H9 (cell line): ENCODE measurements at regions not wholly inside any gene's neighbourhood (a gene's known extent, or its start where the extent isn't known, plus 50 kb on each side); places are given as distances from the start of the nearest gene placed in this dataset.

ENCODE experiments used
- DNase-seq: peaks from one replicate; pipeline ENCODE4 v3.0.0-alpha.2; 2017
- H2AFZ ChIP-seq: one replicate; pipeline ENCODE4 v1.6.1; 2013; ENCODE audit warnings: mild to moderate bottlenecking, low read length, control low read depth, moderate library complexity
- H2AK5ac ChIP-seq: 2 replicates; pipeline ENCODE4 v1.6.1; 2013; ENCODE audit warnings: low read length, control low read depth, mixed read lengths; ENCODE audit not compliant: insufficient read length
- H2BK120ac ChIP-seq: one replicate; pipeline ENCODE4 v1.6.1; 2013; ENCODE audit warnings: low read depth, mild to moderate bottlenecking, low read length, control low read depth, inconsistent platforms; ENCODE audit not compliant: poor library complexity, severe bottlenecking
- H2BK12ac ChIP-seq: 2 replicates; pipeline ENCODE4 v1.6.1; 2013; ENCODE audit warnings: low read length, control low read depth, mixed read lengths, low read depth; ENCODE audit not compliant: insufficient read length
- H2BK15ac ChIP-seq: 2 replicates; pipeline ENCODE4 v1.6.1; 2013; ENCODE audit warnings: low read depth, low read length, control low read depth
- H2BK20ac ChIP-seq: one replicate; pipeline ENCODE4 v1.6.1; 2013; ENCODE audit warnings: low read depth, mild to moderate bottlenecking, low read length, control low read depth, inconsistent platforms; ENCODE audit not compliant: poor library complexity, severe bottlenecking
- H2BK5ac ChIP-seq: 2 replicates; pipeline ENCODE4 v1.6.1; 2013; ENCODE audit warnings: low read length, control low read depth, mixed read lengths; ENCODE audit not compliant: insufficient read length
- H3K14ac ChIP-seq: 2 replicates; pipeline ENCODE4 v1.6.1; 2013; ENCODE audit warnings: low read length, control low read depth; ENCODE audit not compliant: insufficient read depth
- H3K18ac ChIP-seq: 2 replicates; pipeline ENCODE4 v1.6.1; 2013; ENCODE audit warnings: low read depth, mild to moderate bottlenecking, mixed read lengths, low read length, control low read depth; ENCODE audit not compliant: insufficient read length
- H3K23ac ChIP-seq: 2 replicates; pipeline ENCODE4 v1.6.1; 2013; ENCODE audit warnings: low read length, control low read depth, mixed read lengths, low read depth; ENCODE audit not compliant: insufficient read length
- H3K23me2 ChIP-seq: 2 replicates; pipeline ENCODE4 v1.6.1; 2013; ENCODE audit warnings: low read depth, mild to moderate bottlenecking, mixed read lengths, low read length, control low read depth; ENCODE audit not compliant: insufficient read length, poor library complexity, severe bottlenecking
- H3K27ac ChIP-seq: 2 replicates; pipeline ENCODE4 v1.5.1; 2013; ENCODE audit warnings: low read length, control low read depth, mixed read lengths, low read depth; ENCODE audit not compliant: insufficient read length
- H3K27me3 ChIP-seq: 2 replicates; pipeline ENCODE4 v1.6.1; 2013; ENCODE audit warnings: low read length, control low read depth, inconsistent platforms; ENCODE audit not compliant: insufficient read depth
- H3K4ac ChIP-seq: 2 replicates; pipeline ENCODE4 v1.6.1; 2013; ENCODE audit warnings: low read depth, mild to moderate bottlenecking, control low read depth, inconsistent platforms, low read length, moderate library complexity
- H3K4me1 ChIP-seq: 2 replicates; pipeline ENCODE4 v1.6.1; 2013; ENCODE audit warnings: low read length, control low read depth, inconsistent platforms; ENCODE audit not compliant: insufficient read depth
- H3K4me2 ChIP-seq: 2 replicates; pipeline ENCODE4 v1.6.1; 2013; ENCODE audit warnings: low read length, control low read depth, mixed read lengths; ENCODE audit not compliant: insufficient read length, insufficient read depth
- H3K56ac ChIP-seq: 2 replicates; pipeline ENCODE4 v1.6.1; 2013; ENCODE audit warnings: low read depth, mild to moderate bottlenecking, mixed read lengths, low read length, control low read depth; ENCODE audit not compliant: insufficient read length
- H3K79me1 ChIP-seq: 2 replicates; pipeline ENCODE4 v1.6.1; 2013; ENCODE audit warnings: low read depth, mild to moderate bottlenecking, moderate library complexity, low read length, control low read depth, inconsistent platforms; ENCODE audit not compliant: insufficient read depth, poor library complexity, severe bottlenecking
- H3K79me2 ChIP-seq: 2 replicates; pipeline ENCODE4 v1.6.1; 2013; ENCODE audit warnings: low read length, control low read depth, inconsistent platforms; ENCODE audit not compliant: insufficient read depth
- H3K9ac ChIP-seq: 2 replicates; pipeline ENCODE4 v1.6.1; 2013; ENCODE audit warnings: low read length, control low read depth, mixed read lengths; ENCODE audit not compliant: insufficient read length; ENCODE audit errors: extremely low read depth
- H3K9me3 ChIP-seq: one replicate; pipeline ENCODE4 v1.6.1; 2013; ENCODE audit warnings: low read depth, low read length, inconsistent platforms; ENCODE audit not compliant: control insufficient read depth
- H3T11ph ChIP-seq: one replicate; pipeline ENCODE4 v1.6.1; 2013; ENCODE audit warnings: mild to moderate bottlenecking, low read length, control low read depth, inconsistent platforms
- H4K20me1 ChIP-seq: one replicate; pipeline ENCODE4 v1.6.1; 2013; ENCODE audit not compliant: control insufficient read depth, insufficient read length, insufficient read depth
- H4K5ac ChIP-seq: 2 replicates; pipeline ENCODE4 v1.6.1; 2013; ENCODE audit warnings: low read depth, mild to moderate bottlenecking, mixed read lengths, low read length, control low read depth; ENCODE audit not compliant: insufficient read length
- H4K8ac ChIP-seq: replicated peaks from 2 replicates; pipeline ENCODE4 v1.6.1; 2013; ENCODE audit warnings: low read length, control low read depth, mixed read lengths, low read depth; ENCODE audit not compliant: insufficient read length
- H4K91ac ChIP-seq: 2 replicates; pipeline ENCODE4 v1.6.1; 2013; ENCODE audit warnings: low read depth, mild to moderate bottlenecking, moderate library complexity, mixed read lengths, low read length, control low read depth; ENCODE audit not compliant: insufficient read length
- H3K27ac Mint-ChIP-seq, 3 experiments: 2 replicates in 2 of 3; 3 replicates in 1 of 3; pipeline ENCODE4 v1.8.0; 2020 to 2021; ENCODE audit warnings: mixed read lengths in 3 of 3, mild to moderate bottlenecking in 1 of 3, moderate library complexity in 1 of 3
- H3K27me3 Mint-ChIP-seq: 2 replicates; pipeline ENCODE4 v1.8.0; 2021; ENCODE audit warnings: low read depth, mild to moderate bottlenecking, moderate library complexity, mixed read lengths
- H3K36me3 Mint-ChIP-seq, 3 experiments: 2 replicates in 2 of 3; 3 replicates in 1 of 3; pipeline ENCODE4 v1.8.0; 2020 to 2021; ENCODE audit warnings: low read depth in 3 of 3, mixed read lengths in 3 of 3; ENCODE audit not compliant: insufficient read depth in 1 of 3
- H3K4me1 Mint-ChIP-seq, 2 experiments: 2 replicates each; pipeline ENCODE4 v1.8.0; 2020; ENCODE audit warnings: mixed read lengths in 2 of 2
- H3K4me3 Mint-ChIP-seq, 2 experiments: 2 replicates in 1 of 2; 3 replicates in 1 of 2; pipeline ENCODE4 v1.8.0; 2020 to 2021; ENCODE audit warnings: mild to moderate bottlenecking in 2 of 2, mixed read lengths in 2 of 2, moderate library complexity in 1 of 2
- H3K9me3 Mint-ChIP-seq, 2 experiments: 2 replicates in 1 of 2; 3 replicates in 1 of 2; pipeline ENCODE4 v1.8.0; 2020; ENCODE audit warnings: mild to moderate bottlenecking in 2 of 2, mixed read lengths in 2 of 2, moderate library complexity in 1 of 2
- CTCF ChIP-seq: fragments of 200-600 bp; sonication (generic); conservative IDR thresholded peaks from 3 replicates; pipeline ENCODE4 v1.8.0; 2021; ENCODE audit warnings: antibody characterized with exemption, mild to moderate bottlenecking
- WGBS: extraction: QIAGEN DNeasy Blood & Tissue Kit; methylation state at CpG from one replicate; pipeline ENCODE4 v1.1.7; 2013; ENCODE audit warnings: missing lambda C conversion rate, low lambda C conversion rate, mixed read lengths; ENCODE audit not compliant: insufficient read length; ENCODE audit errors: extremely low coverage; 5-methylcytosine and 5-hydroxymethylcytosine counted together

- no peak overlapping the region for H3K27ac ChIP-seq
- H4K20me1 ChIP-seq: no peaks in the 10 kb centered on the region
- H2BK15ac ChIP-seq: no peak overlapping the region
- H3K9ac ChIP-seq: no peak overlapping the region
- peaks cover 10 to 11% of the 10 kb centered on the region in 2 experiments for H3K4me1 Mint-ChIP-seq
- no peak overlapping the region for H3K4me2 ChIP-seq
- H4K8ac ChIP-seq: no peak overlapping the region
- H2BK20ac ChIP-seq: no peak overlapping the region
- no peak overlapping the region for H2AFZ ChIP-seq
- no peak overlapping the region for H3T11ph ChIP-seq
- no peak for TF ChIP-seq CTCF
- no peak overlapping the region for H3K27ac Mint-ChIP-seq
- DNase-seq: no peak
- H2BK12ac ChIP-seq: no peak overlapping the region
- H3K9me3 ChIP-seq: no peaks in the 10 kb centered on the region
- no peak overlapping the region for H3K4me3 Mint-ChIP-seq
- H3K56ac ChIP-seq: no peak overlapping the region
- no peaks in the 10 kb centered on the region for H3K23me2 ChIP-seq
- peaks cover 5% of the 10 kb centered on the region; the same call in 1 of the 2 replicates for H3K27me3 Mint-ChIP-seq
- H2BK5ac ChIP-seq: no peak overlapping the region
- H3K18ac ChIP-seq: no peak overlapping the region
- H3K36me3 Mint-ChIP-seq: no peaks in the 10 kb centered on the region; a peak in 1 of 7 replicates
- H3K79me1 ChIP-seq: no peaks in the 10 kb centered on the region
- no peak overlapping the region for H2AK5ac ChIP-seq
- no peak overlapping the region for H4K91ac ChIP-seq
- H3K9me3 Mint-ChIP-seq: peaks cover 0 to under 1% of the 10 kb centered on the region in 2 experiments; a peak in 2 of 5 replicates
- H4K5ac ChIP-seq: no peak overlapping the region
- no peaks in the 10 kb centered on the region for H3K27me3 ChIP-seq
- H3K23ac ChIP-seq: no peak overlapping the region
- H3K4me1 ChIP-seq: no peaks in the 10 kb centered on the region
- H2BK120ac ChIP-seq: no peak overlapping the region
- WGBS: no CpG with 5 or more reads among the region's 2 CpGs
- no peak overlapping the region for H3K4ac ChIP-seq
- H3K14ac ChIP-seq: no peak overlapping the region
- no peaks in the 10 kb centered on the region for H3K79me2 ChIP-seq
These were observed 143.1 kb downstream of the CD164 start for GRCh38 chr6:109239160-109239559.
